Left lung (tissue), 4 donors: ENCODE measurements at regions not wholly inside any gene's neighbourhood (a gene's known extent, or its start where the extent isn't known, plus 50 kb on each side); places are given as distances from the start of the nearest gene placed in this dataset.

Experiments used
- ATAC-seq: fragments of 200-7000 bp; cut with Tn5 transposase; one replicate; pipeline ENCODE4 v1.9.1; 2020; ENCODE audit warnings: moderate library complexity
- DNase-seq, 4 donors: peaks; one replicate each; pipeline ENCODE4 v3.0.0-alpha.2; 2013 to 2020
- H3K27ac ChIP-seq, 2 donors: fragments of 200-600 bp; sonication (generic) in 1 of 2; one replicate each; pipeline versions ENCODE4 v1.5.0 to v1.8.0; 2020 to 2021
- H3K27me3 ChIP-seq, 2 donors: fragments of 200-600 bp; sonication (generic) in 1 of 2; one replicate each; pipeline versions ENCODE4 v1.5.0 to v1.8.0; 2020 to 2021
- H3K36me3 ChIP-seq, 2 donors: fragments of 200-600 bp; sonication (generic) in 1 of 2; one replicate each; pipeline versions ENCODE4 v1.5.0 to v1.8.0; 2020 to 2021
- H3K4me1 ChIP-seq, 2 donors: fragments of 200-600 bp; one replicate each; pipeline ENCODE4 v1.8.0; 2021
- H3K4me3 ChIP-seq, 2 donors: fragments of 200-600 bp; sonication (generic) in 1 of 2; one replicate each; pipeline versions ENCODE4 v1.5.0 to v1.8.0; 2020 to 2021; ENCODE audit warnings: mild to moderate bottlenecking in 1 of 2
- H3K9me3 ChIP-seq, 2 donors: fragments of 200-600 bp; sonication (generic) in 1 of 2; one replicate each; pipeline versions ENCODE4 v1.5.0 to v1.8.0; 2020 to 2021
- intact Hi-C, 2 donors: fragments of 100-400 bp; cut with DNase I; formaldehyde crosslinking; loops; one replicate each; pipeline versions ENCODE4 v1.11.2 to v1.14.2; 2022
- TF ChIP-seq, protein P1 (sequence below), 2 donors: fragments of 200-600 bp; sonication (generic) in 1 of 2; IDR thresholded peaks; one replicate each; pipeline versions ENCODE4 v1.5.0 to v1.8.0; 2021; ENCODE audit warnings: antibody characterized with exemption in 2 of 2
- donor health status: DM: no; HTN: yes; CAD: no.
- donor health status: DM: no; HTN: no; CAD: no.

DNA sequence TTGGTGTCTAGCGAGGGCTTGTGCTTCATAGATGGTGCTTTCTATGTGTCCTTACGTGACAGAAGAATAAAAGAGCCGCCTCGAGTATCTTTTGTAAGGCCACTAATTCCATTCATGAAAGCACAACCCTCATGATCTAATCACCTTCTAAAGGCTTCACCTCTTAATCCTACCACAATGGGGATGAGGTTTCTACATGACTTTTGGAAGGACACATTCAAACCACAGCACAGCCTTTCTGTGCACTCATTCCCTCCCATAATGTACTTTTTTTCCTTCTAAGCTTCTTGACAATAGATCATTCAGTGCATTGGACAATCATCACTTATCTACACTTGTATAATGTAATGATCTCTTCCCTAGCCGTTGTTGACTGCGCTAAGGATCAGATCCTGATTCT, 774.8 kb downstream of the BRINP1 start:
- H3K9me3 ChIP-seq, result no peaks in the 10 kb centered on the region
- no peak for ATAC-seq
- intact Hi-C loops, result no loop called here

DNA sequence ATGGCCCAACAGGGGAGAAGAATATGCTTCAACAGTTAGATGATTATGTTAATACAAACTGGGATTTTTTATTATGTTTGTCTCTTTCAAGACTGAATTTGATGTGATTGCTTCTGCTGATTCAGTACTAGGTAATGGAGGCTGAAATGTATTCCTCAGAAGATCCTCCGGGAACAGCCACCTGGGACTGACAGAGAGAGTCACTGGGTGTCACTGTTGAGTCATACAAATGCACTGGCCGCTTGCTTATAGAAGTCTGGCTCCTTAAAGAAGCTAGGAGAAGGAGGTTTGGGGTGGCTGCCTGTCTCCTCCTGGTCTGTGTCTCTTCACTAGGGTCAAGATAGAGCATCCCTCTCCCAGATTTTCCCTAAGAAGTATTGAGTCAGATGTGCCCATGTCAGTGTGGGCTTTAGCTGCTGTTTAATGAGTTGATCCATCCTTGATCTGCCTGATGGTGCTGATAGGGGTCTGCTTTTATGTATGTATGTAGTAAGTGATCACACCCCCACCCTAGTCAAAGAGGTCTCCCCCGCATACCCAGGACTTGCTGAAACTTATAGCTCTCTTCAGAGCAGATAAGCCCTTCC, 773.4 kb downstream of the BRINP1 start:
- intact Hi-C loops, result no loop called here
- H3K27me3 ChIP-seq, result no peaks in the 10 kb centered on the region
- TF ChIP-seq, protein P1, sequence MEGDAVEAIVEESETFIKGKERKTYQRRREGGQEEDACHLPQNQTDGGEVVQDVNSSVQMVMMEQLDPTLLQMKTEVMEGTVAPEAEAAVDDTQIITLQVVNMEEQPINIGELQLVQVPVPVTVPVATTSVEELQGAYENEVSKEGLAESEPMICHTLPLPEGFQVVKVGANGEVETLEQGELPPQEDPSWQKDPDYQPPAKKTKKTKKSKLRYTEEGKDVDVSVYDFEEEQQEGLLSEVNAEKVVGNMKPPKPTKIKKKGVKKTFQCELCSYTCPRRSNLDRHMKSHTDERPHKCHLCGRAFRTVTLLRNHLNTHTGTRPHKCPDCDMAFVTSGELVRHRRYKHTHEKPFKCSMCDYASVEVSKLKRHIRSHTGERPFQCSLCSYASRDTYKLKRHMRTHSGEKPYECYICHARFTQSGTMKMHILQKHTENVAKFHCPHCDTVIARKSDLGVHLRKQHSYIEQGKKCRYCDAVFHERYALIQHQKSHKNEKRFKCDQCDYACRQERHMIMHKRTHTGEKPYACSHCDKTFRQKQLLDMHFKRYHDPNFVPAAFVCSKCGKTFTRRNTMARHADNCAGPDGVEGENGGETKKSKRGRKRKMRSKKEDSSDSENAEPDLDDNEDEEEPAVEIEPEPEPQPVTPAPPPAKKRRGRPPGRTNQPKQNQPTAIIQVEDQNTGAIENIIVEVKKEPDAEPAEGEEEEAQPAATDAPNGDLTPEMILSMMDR (IDR thresholded peaks at IDR 0.05), result peak; percentile 19 to 25
- H3K4me3 ChIP-seq, result no peak overlapping the region
- H3K27ac ChIP-seq, result no peak overlapping the region
- H3K36me3 ChIP-seq, result no peaks in the 10 kb centered on the region
- no peaks in the 10 kb centered on the region for H3K4me1 ChIP-seq
- no peaks in the 10 kb centered on the region for H3K9me3 ChIP-seq
- ATAC-seq (peak; percentile 93), DNase-seq (peak in 1 of 4 donors; percentile 8)

More for the DNA sequence above, 774.8 kb downstream of the BRINP1 start:
- DNase-seq, result no peak
- no peak overlapping the region for H3K4me3 ChIP-seq
- no peaks in the 10 kb centered on the region for H3K27me3 ChIP-seq
- TF ChIP-seq, protein P1 (IDR thresholded peaks at IDR 0.05), result no peak
- H3K27ac ChIP-seq, result no peak overlapping the region
- H3K4me1 ChIP-seq, result no peaks in the 10 kb centered on the region
- H3K36me3 ChIP-seq, result no peaks in the 10 kb centered on the region

DNA sequence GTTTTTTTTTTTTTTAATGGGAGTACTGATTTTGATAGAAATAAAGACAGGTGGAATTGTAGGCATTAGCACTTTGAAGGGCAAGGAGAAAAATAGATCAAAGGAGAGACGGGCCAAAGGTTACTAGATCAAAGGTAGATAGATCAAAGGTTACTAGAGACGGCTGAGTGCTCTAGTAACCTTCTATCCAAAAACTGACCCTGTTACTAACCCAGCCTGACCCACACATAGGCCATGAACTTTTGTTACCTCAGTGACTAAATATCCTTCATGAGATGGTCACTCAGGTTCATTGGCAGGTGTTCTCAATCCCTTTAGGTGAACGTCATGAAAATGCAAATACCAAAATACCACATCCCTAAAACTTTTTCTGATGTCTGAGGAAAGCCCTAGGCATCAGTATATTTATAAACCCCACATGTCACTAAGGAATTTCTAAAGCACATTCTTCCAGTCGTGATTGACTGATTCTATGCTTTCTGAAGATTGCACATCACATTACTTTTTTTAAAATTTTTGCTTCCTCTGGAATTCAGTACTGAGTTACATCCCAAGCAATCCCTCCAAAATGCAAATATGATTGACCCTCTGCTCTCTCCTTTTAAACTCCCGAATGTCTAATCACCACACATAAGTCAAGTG, 772.7 kb downstream of the BRINP1 start:
- no peaks in the 10 kb centered on the region for H3K36me3 ChIP-seq
- H3K4me1 ChIP-seq, result no peaks in the 10 kb centered on the region
- DNase-seq (no peak), ATAC-seq (no peak)
- H3K27ac ChIP-seq, result no peak overlapping the region
- H3K4me3 ChIP-seq, result no peak overlapping the region
- intact Hi-C loops, result no loop called here
- no peaks in the 10 kb centered on the region for H3K27me3 ChIP-seq
- H3K9me3 ChIP-seq, result no peaks in the 10 kb centered on the region
- TF ChIP-seq, protein P1 (IDR thresholded peaks at IDR 0.05), result no peak

DNA sequence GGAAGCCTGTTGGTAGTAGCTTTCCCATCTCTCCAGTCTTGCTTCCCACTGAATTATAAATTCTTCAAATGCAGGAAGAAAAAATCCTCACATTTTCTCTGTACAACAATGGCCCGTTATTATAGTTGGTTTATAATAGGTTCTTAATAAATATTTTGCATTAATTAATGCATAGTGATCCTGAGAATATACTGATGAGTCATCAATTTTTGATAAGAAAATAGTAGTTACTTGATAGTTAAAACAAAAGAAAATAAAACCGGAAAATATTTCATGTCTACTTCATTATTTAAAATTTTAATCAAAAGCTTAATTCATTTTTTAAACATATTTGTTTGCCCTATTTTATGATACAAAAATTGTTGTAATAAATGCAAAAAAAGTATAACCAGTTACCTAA, 762.6 kb downstream of the BRINP1 start:
- Histone ChIP-seq H3K4me3 (no peak overlapping the region), H3K9me3 (no peaks in the 10 kb centered on the region), H3K4me1 (no peaks in the 10 kb centered on the region), H3K27me3 (no peaks in the 10 kb centered on the region), H3K27ac (no peak overlapping the region), H3K36me3 (no peaks in the 10 kb centered on the region)
- ATAC-seq (no peak), DNase-seq (no peak)
- intact Hi-C loops, result no loop called here
- TF ChIP-seq, protein P1 (IDR thresholded peaks at IDR 0.05), result no peak

DNA sequence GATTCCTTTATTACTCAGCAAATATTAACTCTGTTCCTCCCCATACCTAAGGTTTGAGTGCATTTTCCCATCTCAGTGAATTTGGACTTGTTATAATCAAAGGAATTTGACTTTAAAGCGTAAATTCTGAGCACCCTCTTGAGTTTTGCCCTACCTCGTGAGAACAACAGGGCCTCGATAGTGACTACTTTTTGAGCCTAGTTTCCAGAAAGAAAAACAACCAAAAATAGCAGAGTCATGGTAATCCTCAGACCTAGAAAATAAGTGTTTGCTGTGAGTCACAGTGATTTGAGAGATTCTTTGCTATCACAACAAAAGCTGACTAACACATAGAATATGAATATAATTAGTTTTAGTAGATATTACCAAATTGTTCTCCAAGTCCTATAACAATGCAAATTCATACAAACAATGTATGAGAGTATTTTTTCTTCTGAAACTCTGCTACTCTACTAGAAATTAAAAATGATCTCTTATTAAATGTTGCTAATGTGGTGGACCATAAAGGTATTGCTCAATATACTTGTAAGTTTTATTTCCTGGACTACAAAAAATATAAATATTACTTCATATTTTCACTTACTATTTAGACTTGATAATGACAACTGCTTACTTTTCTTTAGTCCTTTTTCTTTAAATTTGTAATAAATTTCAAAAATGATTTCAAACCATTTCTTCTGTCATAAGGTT, 759.7 kb downstream of the BRINP1 start:
- DNase-seq, result no peak
- H3K4me1 ChIP-seq, result no peaks in the 10 kb centered on the region
- H3K9me3 ChIP-seq, result no peaks in the 10 kb centered on the region
- intact Hi-C loops, result no loop called here
- TF ChIP-seq, protein P1 (IDR thresholded peaks at IDR 0.05), result no peak
- H3K27ac ChIP-seq, result no peak overlapping the region
- H3K36me3 ChIP-seq, result no peaks in the 10 kb centered on the region
- H3K4me3 ChIP-seq, result no peak overlapping the region
- no peaks in the 10 kb centered on the region for H3K27me3 ChIP-seq
- peak; percentile 68 for ATAC-seq
